Prostate gland (tissue), 1 donor: ENCODE measurements at regions not wholly inside any gene's neighbourhood (a gene's known extent, or its start where the extent isn't known, plus 50 kb on each side); places are given as distances from the start of the nearest gene placed in this dataset.

Experiments
- POLR2A ChIP-seq: fragments of 450-650 bp; IDR thresholded peaks from one replicate; pipeline ENCODE4 v1.6.1; 2016; ENCODE audit warnings: antibody characterized with exemption, mild to moderate bottlenecking
- POLR2AphosphoS5 ChIP-seq: sonication (generic); formaldehyde crosslinking; IDR thresholded peaks from one replicate; pipeline ENCODE4 v1.6.1; 2017; ENCODE audit warnings: antibody characterized with exemption

DNA sequence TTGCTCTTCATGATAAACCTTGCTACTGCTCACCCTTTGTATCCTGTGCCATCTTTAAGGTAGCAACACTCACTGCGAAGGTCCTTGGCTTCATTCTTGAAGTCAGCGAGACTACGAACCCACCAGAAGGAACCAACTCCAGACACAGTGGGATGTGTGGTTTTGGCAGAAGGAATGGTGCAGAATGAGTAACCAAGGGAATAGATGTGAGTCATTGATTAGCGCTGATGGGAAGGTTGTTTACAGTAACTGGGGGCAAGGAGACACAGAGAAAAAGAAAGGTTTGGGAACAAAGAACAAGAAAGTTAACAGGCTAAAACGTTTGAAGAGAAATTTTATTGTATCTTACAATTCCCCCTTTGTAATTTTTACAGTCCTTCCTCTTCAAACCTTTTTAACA is 266.1 kb upstream of the AMELY start:
- no peak for TF ChIP-seq POLR2AphosphoS5
- TF ChIP-seq POLR2A, result no peak
